Testis (tissue), 2 donors: ENCODE measurements at regions not wholly inside any gene's neighbourhood (a gene's known extent, or its start where the extent isn't known, plus 50 kb on each side); places are given as distances from the start of the nearest gene placed in this dataset.

ENCODE experiments used
- CTCF ChIP-seq, 3 experiments: fragments of 450-650 bp in 2 of 3; fragments of 200-600 bp in 1 of 3; sonication (generic) in 1 of 3; IDR thresholded peaks; one replicate each; pipeline ENCODE4 v1.5.1; 2016 to 2019; ENCODE audit warnings: antibody characterized with exemption in 3 of 3, mild to moderate bottlenecking in 2 of 3, moderate library complexity in 1 of 3
- POLR2A ChIP-seq: fragments of 450-650 bp; IDR thresholded peaks from one replicate; pipeline ENCODE4 v1.6.1; 2017; ENCODE audit warnings: antibody characterized with exemption, mild to moderate bottlenecking, moderate library complexity

GRCh38 chr9:126151031-126151685 lies 175.5 kb upstream of the MVB12B start:
- TF ChIP-seq CTCF (IDR thresholded peaks at IDR 0.05) (no peak), POLR2A (no peak)
